Astrocyte (in vitro differentiated cells and primary cell): ENCODE measurements at regions not wholly inside any gene's neighbourhood (a gene's known extent, or its start where the extent isn't known, plus 50 kb on each side); places are given as distances from the start of the nearest gene placed in this dataset.

Experiments
- EZH2 ChIP-seq: IDR thresholded peaks from 2 replicates; pipeline ENCODE4 v1.6.1; 2012; ENCODE audit warnings: mild to moderate bottlenecking, low read length, inconsistent platforms; ENCODE audit not compliant: insufficient read depth
- TF ChIP-seq, protein P1 (sequence below): IDR thresholded peaks from 2 replicates; pipeline ENCODE4 v1.5.1; 2011; ENCODE audit warnings: low read depth, mild to moderate bottlenecking, inconsistent platforms, low read length, moderate library complexity; ENCODE audit not compliant: insufficient read depth

DNA sequence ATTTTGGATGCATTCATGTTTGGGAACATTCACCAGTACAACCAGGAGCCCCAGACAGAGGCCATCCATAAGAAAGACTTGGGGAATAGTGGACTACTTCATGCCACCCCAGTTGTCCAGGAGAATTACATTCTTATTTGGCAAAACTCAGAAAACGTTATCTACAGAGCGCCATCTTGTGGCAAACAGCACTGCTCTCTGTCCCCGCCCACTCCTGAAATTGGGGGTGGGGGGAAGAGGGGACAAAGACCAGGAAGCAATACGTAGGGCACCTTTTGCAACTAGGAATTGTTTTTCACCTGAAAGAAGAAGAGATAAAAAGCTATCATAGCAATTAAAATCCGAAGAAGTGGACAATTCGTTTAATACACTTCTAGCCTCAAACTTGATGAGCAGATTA lies 134.6 kb upstream of the MGMT start:
- no peak for TF ChIP-seq EZH2
- TF ChIP-seq, protein P1, sequence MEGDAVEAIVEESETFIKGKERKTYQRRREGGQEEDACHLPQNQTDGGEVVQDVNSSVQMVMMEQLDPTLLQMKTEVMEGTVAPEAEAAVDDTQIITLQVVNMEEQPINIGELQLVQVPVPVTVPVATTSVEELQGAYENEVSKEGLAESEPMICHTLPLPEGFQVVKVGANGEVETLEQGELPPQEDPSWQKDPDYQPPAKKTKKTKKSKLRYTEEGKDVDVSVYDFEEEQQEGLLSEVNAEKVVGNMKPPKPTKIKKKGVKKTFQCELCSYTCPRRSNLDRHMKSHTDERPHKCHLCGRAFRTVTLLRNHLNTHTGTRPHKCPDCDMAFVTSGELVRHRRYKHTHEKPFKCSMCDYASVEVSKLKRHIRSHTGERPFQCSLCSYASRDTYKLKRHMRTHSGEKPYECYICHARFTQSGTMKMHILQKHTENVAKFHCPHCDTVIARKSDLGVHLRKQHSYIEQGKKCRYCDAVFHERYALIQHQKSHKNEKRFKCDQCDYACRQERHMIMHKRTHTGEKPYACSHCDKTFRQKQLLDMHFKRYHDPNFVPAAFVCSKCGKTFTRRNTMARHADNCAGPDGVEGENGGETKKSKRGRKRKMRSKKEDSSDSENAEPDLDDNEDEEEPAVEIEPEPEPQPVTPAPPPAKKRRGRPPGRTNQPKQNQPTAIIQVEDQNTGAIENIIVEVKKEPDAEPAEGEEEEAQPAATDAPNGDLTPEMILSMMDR: no peak
